Body of pancreas (tissue), 4 donors: ENCODE measurements at regions not wholly inside any gene's neighbourhood (a gene's known extent, or its start where the extent isn't known, plus 50 kb on each side); places are given as distances from the start of the nearest gene placed in this dataset.
"Not testable (repeated sequence)": the region's sequence is repeated elsewhere in the genome, so short reads cannot be mapped to it uniquely, and the experiment has no call there.

Experiments used
- ATAC-seq: fragments of 150-250 bp; one replicate; pipeline ENCODE4 v1.9.1; 2016
- DNase-seq, 4 donors: peaks; one replicate each; pipeline ENCODE4 v3.0.0-alpha.2; 2019
- H3K27ac ChIP-seq, 4 donors: fragments of 200-600 bp; sonication (generic); 1 replicate in 3 of 4; 2 replicates in 1 of 4; pipeline versions ENCODE4 v1.5.1 to v1.6.1; 2016 to 2019; ENCODE audit warnings: mild to moderate bottlenecking in 1 of 4, mixed read lengths in 1 of 4, moderate library complexity in 1 of 4
- H3K27me3 ChIP-seq, 2 donors: fragments of 200-600 bp; sonication (generic); one replicate each; pipeline ENCODE4 v1.6.0; 2016; ENCODE audit warnings: mild to moderate bottlenecking in 1 of 2
- H3K36me3 ChIP-seq, 2 donors: fragments of 200-600 bp; sonication (generic); replicated peaks in 1 of 2; 2 replicates each; pipeline ENCODE4 v1.5.1; 2016; ENCODE audit warnings: low read depth in 2 of 2; ENCODE audit not compliant: insufficient read depth in 1 of 2
- H3K4me1 ChIP-seq: fragments of 200-600 bp; sonication (generic); one replicate; pipeline ENCODE4 v1.6.0; 2016
- H3K4me3 ChIP-seq, 2 donors: fragments of 200-600 bp; sonication (generic); 1 replicate in 1 of 2; 2 replicates in 1 of 2; pipeline ENCODE4 v1.5.1; 2016 to 2019
- H3K9me3 ChIP-seq, 3 donors: fragments of 200-600 bp; sonication (generic); 1 replicate in 2 of 3; 2 replicates in 1 of 3; pipeline ENCODE4 v1.5.1; 2016
- CTCF ChIP-seq, 7 experiments: fragments of 450-650 bp in 4 of 7; fragments of 200-600 bp in 3 of 7; sonication (generic) in 3 of 7; IDR thresholded peaks; one replicate each; pipeline ENCODE4 v1.5.1; 2016 to 2019; ENCODE audit warnings: antibody characterized with exemption in 7 of 7
- POLR2A ChIP-seq, 3 donors: fragments of 450-650 bp; IDR thresholded peaks; one replicate each; pipeline ENCODE4 v1.6.1; 2016; ENCODE audit warnings: antibody characterized with exemption in 3 of 3, mild to moderate bottlenecking in 2 of 3
- WGBS, 2 donors: methylation state at CpG; one replicate each; pipeline ENCODE4 v1.1.5; 2017; 5-methylcytosine and 5-hydroxymethylcytosine counted together
- intact Hi-C: fragments of 100-400 bp; cut with DNase I; formaldehyde crosslinking; loops from one replicate; pipeline ENCODE4 v1.15.1; 2023

GRCh38 chr14:85002846-85003245 is 527.1 kb upstream of the FLRT2 start:
- H3K36me3 ChIP-seq, result no peaks in the 10 kb centered on the region
- no peak overlapping the region for H3K27ac ChIP-seq
- no peak for DNase-seq
- no peak overlapping the region for H3K4me3 ChIP-seq
- WGBS, 2 donors, result 75 to 80% methylated on average over 1 of the region's 1 CpG
- no peak for TF ChIP-seq POLR2A (IDR thresholded peaks at IDR 0.05)
- TF ChIP-seq CTCF (IDR thresholded peaks at IDR 0.05), result no peak
- intact Hi-C loops, result no loop called here
- H3K27me3 ChIP-seq, result no peaks in the 10 kb centered on the region
- H3K4me1 ChIP-seq, result no peaks in the 10 kb centered on the region
- ATAC-seq, result no peak
- no peaks in the 10 kb centered on the region for H3K9me3 ChIP-seq

- Histone ChIP-seq H3K4me1 (no peaks in the 10 kb centered on the region), H3K9me3 (no peaks in the 10 kb centered on the region), H3K27ac (no peak overlapping the region), H3K36me3 (no peaks in the 10 kb centered on the region), H3K4me3 (no peak overlapping the region), H3K27me3 (no peaks in the 10 kb centered on the region)
- intact Hi-C loops, result no loop called here
- TF ChIP-seq POLR2A (IDR thresholded peaks at IDR 0.05) (no peak), CTCF (IDR thresholded peaks at IDR 0.05) (no peak)
- no peak for DNase-seq
- ATAC-seq, result no peak
Observed at GRCh38 chr14:85003805-85004204, 526.1 kb upstream of the FLRT2 start.

GRCh38 chr14:85009506-85009905 is 520.4 kb upstream of the FLRT2 start:
- DNase-seq, result no peak
- no peaks in the 10 kb centered on the region for H3K36me3 ChIP-seq
- 89 to 94% methylated on average over 7 of the region's 7 CpGs for WGBS, 2 donors
- no peak overlapping the region for H3K27ac ChIP-seq
- TF ChIP-seq CTCF (IDR thresholded peaks at IDR 0.05) (no peak), POLR2A (IDR thresholded peaks at IDR 0.05) (no peak)
- no peaks in the 10 kb centered on the region for H3K27me3 ChIP-seq
- no peaks in the 10 kb centered on the region for H3K4me1 ChIP-seq
- intact Hi-C loops, result no loop called here
- no peak overlapping the region for H3K4me3 ChIP-seq
- ATAC-seq, result no peak
- no peaks in the 10 kb centered on the region for H3K9me3 ChIP-seq

GRCh38 chr14:85010186-85010585 is 519.8 kb upstream of the FLRT2 start:
- no peaks in the 10 kb centered on the region for H3K36me3 ChIP-seq
- H3K4me3 ChIP-seq, result no peak overlapping the region
- intact Hi-C loops, result no loop called here
- no peak overlapping the region for H3K27ac ChIP-seq
- DNase-seq (no peak), ATAC-seq (no peak)
- no peaks in the 10 kb centered on the region for H3K4me1 ChIP-seq
- H3K9me3 ChIP-seq, result no peaks in the 10 kb centered on the region
- TF ChIP-seq POLR2A (IDR thresholded peaks at IDR 0.05) (no peak), CTCF (IDR thresholded peaks at IDR 0.05) (no peak)
- H3K27me3 ChIP-seq, result no peaks in the 10 kb centered on the region
- WGBS, 2 donors, result 75 to 81% methylated on average over 1 of the region's 1 CpG

- 0 to 10% methylated on average over 1 of the region's 1 CpG for WGBS, 2 donors
Observed at GRCh38 chr14:85016496-85016895, 513.4 kb upstream of the FLRT2 start.

GRCh38 chr14:85023866-85024265 is 506.1 kb upstream of the FLRT2 start:
- intact Hi-C loops, DNase-seq, H3K4me1 ChIP-seq, H3K27me3 ChIP-seq, H3K36me3 ChIP-seq, ATAC-seq, H3K4me3 ChIP-seq, H3K9me3 ChIP-seq, H3K27ac ChIP-seq: not testable (repeated sequence)
- WGBS, 2 donors, result 81 to 84% methylated on average over 7 of the region's 7 CpGs

More at GRCh38 chr14:85016496-85016895, 513.4 kb upstream of the FLRT2 start:
- H3K27me3 ChIP-seq, result no peaks in the 10 kb centered on the region
- DNase-seq (no peak), ATAC-seq (no peak)
- H3K4me3 ChIP-seq, result no peak overlapping the region
- H3K36me3 ChIP-seq, result no peaks in the 10 kb centered on the region
- H3K27ac ChIP-seq, result no peak overlapping the region
- H3K4me1 ChIP-seq, result no peaks in the 10 kb centered on the region
- intact Hi-C loops, result no loop called here
- no peaks in the 10 kb centered on the region for H3K9me3 ChIP-seq
- TF ChIP-seq CTCF (IDR thresholded peaks at IDR 0.05) (no peak), POLR2A (IDR thresholded peaks at IDR 0.05) (no peak)
